ENCODE measurements at regions not wholly inside any gene's neighbourhood (a gene's known extent, or its start where the extent isn't known, plus 50 kb on each side); places are given as distances from the start of the nearest gene placed in this dataset.

DNA sequence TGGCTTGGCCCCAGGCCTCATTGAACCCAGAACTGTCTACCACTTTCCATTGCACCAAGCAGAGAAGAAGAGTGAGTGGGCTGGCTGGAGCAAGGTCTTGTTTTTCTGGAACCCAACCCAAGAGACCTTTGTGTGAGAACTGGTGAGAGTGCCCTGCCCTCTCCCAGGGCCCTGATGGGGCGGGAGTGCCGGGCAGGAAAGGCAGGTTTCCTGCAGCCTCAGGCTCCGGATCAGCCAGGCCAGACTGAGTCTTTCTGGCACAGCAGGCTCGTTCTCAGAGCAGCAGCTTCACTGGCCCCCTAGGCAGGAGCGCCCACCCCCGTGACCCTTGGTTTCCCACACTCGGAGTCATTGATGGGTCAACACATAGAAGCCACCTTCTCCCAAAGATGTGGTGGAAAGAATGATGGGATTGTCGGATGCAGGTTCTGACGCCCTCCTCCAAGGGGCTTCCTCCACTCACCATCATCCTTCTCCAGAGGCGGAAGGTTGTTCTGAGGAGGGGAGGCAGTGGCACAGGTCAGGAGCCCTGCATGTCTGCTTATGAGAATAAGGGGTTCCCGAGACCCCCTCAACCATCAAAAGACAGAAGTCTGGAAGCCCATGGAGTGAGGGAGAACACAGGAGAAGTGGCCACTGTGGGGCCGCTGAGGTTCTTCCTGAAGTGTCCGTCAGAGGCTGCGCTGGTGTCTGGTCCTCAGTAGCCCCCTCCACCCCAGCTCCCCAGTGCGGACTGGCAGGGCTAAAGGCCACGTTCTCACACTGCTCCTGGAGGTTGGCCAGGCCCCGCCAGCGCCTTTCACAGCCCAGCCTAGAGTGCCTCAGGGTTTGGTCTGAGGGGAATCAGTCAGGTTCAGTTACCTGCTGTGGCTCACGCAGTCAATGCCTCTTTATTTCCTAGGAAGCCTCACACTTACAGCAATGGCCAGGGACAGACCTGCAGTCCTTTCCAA, 62.8 kb upstream of the LAPTM4A start:
- TF ChIP-seq POLR2A (IDR thresholded peaks at IDR 0.05; ENCODE audit: low read depth, low read length), result no peak
- no peak for TF ChIP-seq POLR2AphosphoS5 (IDR thresholded peaks at IDR 0.05; ENCODE audit: low read depth, low read length)

Data from GM12892 (cell line).